OCI-LY7 (cell line): ENCODE measurements at regions not wholly inside any gene's neighbourhood (a gene's known extent, or its start where the extent isn't known, plus 50 kb on each side); places are given as distances from the start of the nearest gene placed in this dataset.

Experiments used
- BruUV-seq: library from RNA; stranded (reverse); fragments of 400-500 nt; replicated peaks from 2 replicates; lab custom pipeline; 2021; lab: Mats Ljungman, UMichigan
- CTCF ChIA-PET: fragments of 300-600 bp; sonication (Branson Sonifier 250); formaldehyde crosslinking; loops from one replicate; lab custom pipeline; 2022; ENCODE audit warnings: antibody characterized with exemption; ENCODE audit not compliant: unreplicated experiment; lab: Charles Lee
- POLR2A ChIA-PET: fragments of 300-600 bp; sonication (Branson Sonifier 250); formaldehyde crosslinking; loops from one replicate; lab custom pipeline; 2022; ENCODE audit warnings: antibody characterized with exemption; lab: Charles Lee
- DNase-seq: peaks from one replicate; pipeline ENCODE4 v3.0.0-alpha.2; 2015; ENCODE audit warnings: low spot score
- H2AFZ ChIP-seq: fragments of 200-600 bp; sonication (generic), shearing (Covaris generic); 2 replicates; pipeline ENCODE4 v1.6.1; 2014; ENCODE audit warnings: mild to moderate bottlenecking, antibody characterized with exemption, low read length, moderate library complexity
- H3K27ac ChIP-seq: fragments of 200-600 bp; sonication (generic); 2 replicates; pipeline ENCODE4 v1.5.1; 2014; ENCODE audit warnings: mixed run types, low read depth, mild to moderate bottlenecking, moderate library complexity, low read length, inconsistent platforms; ENCODE audit not compliant: poor library complexity, severe bottlenecking
- H3K36me3 ChIP-seq: fragments of 200-600 bp; sonication (generic); 2 replicates; pipeline ENCODE4 v1.6.1; 2014; ENCODE audit warnings: mild to moderate bottlenecking, antibody characterized with exemption, low read length, moderate library complexity, mixed read lengths; ENCODE audit not compliant: insufficient read depth
- H3K4me1 ChIP-seq: fragments of 200-600 bp; sonication (generic); 2 replicates; pipeline ENCODE4 v1.5.1; 2014; ENCODE audit warnings: mild to moderate bottlenecking, low read length; ENCODE audit not compliant: insufficient read depth, poor library complexity, severe bottlenecking
- H3K4me2 ChIP-seq: fragments of 200-600 bp; sonication (generic); 2 replicates; pipeline ENCODE4 v1.6.1; 2014; ENCODE audit warnings: mild to moderate bottlenecking, low read length
- H3K4me3 ChIP-seq: fragments of 200-600 bp; sonication (generic); 2 replicates; pipeline ENCODE4 v1.5.1; 2014; ENCODE audit warnings: mild to moderate bottlenecking, low read depth, low read length; ENCODE audit not compliant: poor library complexity, severe bottlenecking
- H3K79me2 ChIP-seq: fragments of 200-600 bp; sonication (generic); 2 replicates; pipeline ENCODE4 v1.6.1; 2016; ENCODE audit warnings: low read depth, mild to moderate bottlenecking, low read length, moderate library complexity, mixed read lengths; ENCODE audit not compliant: insufficient read depth
- H3K9me2 ChIP-seq: fragments of 200-600 bp; sonication (generic); 2 replicates; pipeline ENCODE4 v1.6.1; 2016; ENCODE audit warnings: mild to moderate bottlenecking, low read length, mixed read lengths; ENCODE audit not compliant: insufficient read depth
- H3K9me3 ChIP-seq: fragments of 200-600 bp; sonication (generic); 2 replicates; pipeline ENCODE4 v1.6.1; 2014; ENCODE audit warnings: mild to moderate bottlenecking, mixed run types, low read length, mixed read lengths
- H4K20me1 ChIP-seq: fragments of 200-600 bp; sonication (generic); 2 replicates; pipeline ENCODE4 v1.6.1; 2014; ENCODE audit warnings: mild to moderate bottlenecking, antibody characterized with exemption, low read length, moderate library complexity, mixed read lengths; ENCODE audit not compliant: insufficient read depth
- EZH2phosphoT487 ChIP-seq: fragments of 200-600 bp; sonication (generic); IDR thresholded peaks from 2 replicates; pipeline ENCODE4 v1.6.1; 2018; ENCODE audit warnings: low read depth, borderline replicate concordance, mild to moderate bottlenecking, mixed run types, antibody characterized with exemption, low read length, moderate library complexity, mixed read lengths
- intact Hi-C: fragments of 100-400 bp; cut with micrococcal nuclease; formaldehyde crosslinking; loops from one replicate; pipeline ENCODE4 v1.10.0; 2022; ENCODE audit not compliant: unreplicated experiment
- TF ChIP-seq, protein P1 (sequence below): fragments of 200-600 bp; sonication (generic); conservative IDR thresholded peaks from 2 replicates; pipeline ENCODE4 v1.5.1; 2014; ENCODE audit warnings: mild to moderate bottlenecking, antibody characterized with exemption, low read length, moderate library complexity, mixed read lengths

DNA sequence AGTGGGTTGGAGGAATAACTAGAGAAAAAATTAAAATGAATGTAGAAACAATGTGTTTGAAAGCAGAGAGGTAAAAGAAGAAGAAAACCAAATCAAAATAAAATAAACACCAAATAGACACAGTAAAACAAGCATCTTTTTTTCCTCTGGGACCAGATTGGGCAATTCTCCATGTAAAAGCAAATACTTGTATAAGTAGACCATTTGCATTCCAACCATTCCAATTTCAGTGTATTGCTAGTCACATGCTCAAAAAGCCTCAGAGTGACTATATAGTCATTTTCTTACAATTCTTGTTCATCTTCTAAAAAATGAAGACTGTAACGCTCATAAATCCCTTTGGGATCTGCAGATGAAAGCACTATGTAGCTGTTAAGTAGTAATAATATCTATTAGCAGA, 969.5 kb downstream of the PCDH18 start:
- BruUV-seq: no TSS peak
- no peaks in the 10 kb centered on the region for H4K20me1 ChIP-seq
- H2AFZ ChIP-seq: no peak overlapping the region
- no peak overlapping the region for H3K4me3 ChIP-seq
- H3K4me1 ChIP-seq: no peaks in the 10 kb centered on the region
- no peaks in the 10 kb centered on the region for H3K36me3 ChIP-seq
- TF ChIP-seq, protein P1, sequence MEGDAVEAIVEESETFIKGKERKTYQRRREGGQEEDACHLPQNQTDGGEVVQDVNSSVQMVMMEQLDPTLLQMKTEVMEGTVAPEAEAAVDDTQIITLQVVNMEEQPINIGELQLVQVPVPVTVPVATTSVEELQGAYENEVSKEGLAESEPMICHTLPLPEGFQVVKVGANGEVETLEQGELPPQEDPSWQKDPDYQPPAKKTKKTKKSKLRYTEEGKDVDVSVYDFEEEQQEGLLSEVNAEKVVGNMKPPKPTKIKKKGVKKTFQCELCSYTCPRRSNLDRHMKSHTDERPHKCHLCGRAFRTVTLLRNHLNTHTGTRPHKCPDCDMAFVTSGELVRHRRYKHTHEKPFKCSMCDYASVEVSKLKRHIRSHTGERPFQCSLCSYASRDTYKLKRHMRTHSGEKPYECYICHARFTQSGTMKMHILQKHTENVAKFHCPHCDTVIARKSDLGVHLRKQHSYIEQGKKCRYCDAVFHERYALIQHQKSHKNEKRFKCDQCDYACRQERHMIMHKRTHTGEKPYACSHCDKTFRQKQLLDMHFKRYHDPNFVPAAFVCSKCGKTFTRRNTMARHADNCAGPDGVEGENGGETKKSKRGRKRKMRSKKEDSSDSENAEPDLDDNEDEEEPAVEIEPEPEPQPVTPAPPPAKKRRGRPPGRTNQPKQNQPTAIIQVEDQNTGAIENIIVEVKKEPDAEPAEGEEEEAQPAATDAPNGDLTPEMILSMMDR: no peak
- no peak for TF ChIP-seq EZH2phosphoT487
- POLR2A ChIA-PET: interaction anchor here (1.0 to 1.1 kb wide), 2 partner anchors 29 to 45 kb away, joined by 3 read pairs; no protein-coding TSS in a partner anchor
- H3K9me3 ChIP-seq: no peaks in the 10 kb centered on the region
- no peak overlapping the region for H3K4me2 ChIP-seq
- H3K27ac ChIP-seq: no peak overlapping the region
- no peaks in the 10 kb centered on the region for H3K9me2 ChIP-seq
- intact Hi-C loops: no loop called here
- DNase-seq: no peak
- CTCF ChIA-PET: no interaction called here
- no peaks in the 10 kb centered on the region for H3K79me2 ChIP-seq

DNA sequence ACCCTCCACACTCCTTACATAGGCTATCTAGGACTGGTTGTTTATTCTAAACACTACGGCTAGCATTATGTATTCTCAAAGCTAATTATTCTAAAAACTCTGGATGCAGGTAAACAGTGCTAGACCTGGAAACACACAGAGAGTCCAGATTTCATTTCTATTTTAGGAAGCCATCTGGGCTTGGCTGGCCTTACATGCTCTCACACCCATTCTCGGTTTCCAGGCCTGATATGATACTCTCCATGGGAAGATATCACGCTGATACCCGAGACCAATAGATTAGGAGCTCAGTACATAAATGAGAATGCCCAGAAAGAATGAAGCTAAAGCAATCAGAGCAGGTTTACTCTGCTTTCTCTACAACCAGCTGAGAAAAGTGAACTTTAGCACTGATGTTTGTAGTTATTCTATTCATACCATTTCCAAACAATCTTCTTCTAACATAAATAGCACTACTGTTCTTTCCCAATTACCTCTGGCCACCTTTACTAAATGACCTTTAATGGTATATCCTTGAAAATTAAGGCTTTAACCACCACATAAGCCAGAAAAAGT, 973.3 kb downstream of the PCDH18 start:
- Histone ChIP-seq H3K27ac (no peak overlapping the region), H3K9me3 (no peaks in the 10 kb centered on the region), H2AFZ (no peak overlapping the region), H3K9me2 (no peaks in the 10 kb centered on the region), H3K36me3 (no peaks in the 10 kb centered on the region), H3K79me2 (no peaks in the 10 kb centered on the region), H4K20me1 (no peaks in the 10 kb centered on the region), H3K4me1 (no peaks in the 10 kb centered on the region), H3K4me3 (no peak overlapping the region), H3K4me2 (no peak overlapping the region)
- BruUV-seq: no TSS peak
- TF ChIP-seq, protein P1: no peak
- TF ChIP-seq EZH2phosphoT487: no peak
- ChIA-PET POLR2A (interaction anchor here (0.6 to 0.8 kb wide), 2 partner anchors 16 to 23 kb away, joined by 3 read pairs; no protein-coding TSS in a partner anchor), CTCF (no interaction called here)
- intact Hi-C loops: no loop called here
- no peak for DNase-seq

DNA sequence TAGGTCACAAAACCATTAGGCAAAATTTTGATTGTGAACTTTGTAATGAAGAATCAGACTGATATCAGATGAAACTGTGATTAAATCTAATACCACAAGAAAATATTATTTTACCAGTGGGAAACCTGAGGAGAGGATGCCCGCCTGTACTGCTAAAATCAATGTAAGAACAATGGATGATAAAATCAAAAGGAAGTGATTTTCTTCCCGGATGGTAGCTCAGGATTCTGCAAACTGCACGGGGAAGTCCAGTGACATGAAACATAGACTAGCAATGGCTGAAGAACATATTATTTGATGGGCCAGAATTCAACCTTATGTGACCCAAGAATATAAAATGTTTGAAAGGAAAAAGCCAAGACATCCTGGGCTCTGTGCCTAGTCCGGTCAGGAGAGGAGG, 974.9 kb downstream of the PCDH18 start:
- Histone ChIP-seq H3K27ac (no peak overlapping the region), H2AFZ (no peak overlapping the region), H3K4me3 (no peak overlapping the region), H3K79me2 (no peaks in the 10 kb centered on the region), H3K4me1 (no peaks in the 10 kb centered on the region), H3K36me3 (no peaks in the 10 kb centered on the region), H3K9me3 (no peaks in the 10 kb centered on the region), H3K9me2 (no peaks in the 10 kb centered on the region), H3K4me2 (no peak overlapping the region), H4K20me1 (no peaks in the 10 kb centered on the region)
- no peak for DNase-seq
- ChIA-PET CTCF (no interaction called here), POLR2A (interaction anchor here (0.7 kb wide), 1 partner anchor 40 kb away, joined by 3 read pairs; no protein-coding TSS in a partner anchor)
- TF ChIP-seq, protein P1: no peak
- no peak for TF ChIP-seq EZH2phosphoT487
- no TSS peak for BruUV-seq
- intact Hi-C loops: no loop called here
